Stomach (tissue), 8 donors: ENCODE measurements at regions not wholly inside any gene's neighbourhood (a gene's known extent, or its start where the extent isn't known, plus 50 kb on each side); places are given as distances from the start of the nearest gene placed in this dataset.
"Not testable (repeated sequence)": the region's sequence is repeated elsewhere in the genome, so short reads cannot be mapped to it uniquely, and the experiment has no call there.

ENCODE experiments used
- DNase-seq, 2 donors: peaks; one replicate each; pipeline versions ENCODE4 v3.0.0 to v3.0.0-alpha.2; 2013 to 2019
- H3K27ac ChIP-seq, 5 donors: fragments of 200-600 bp in 4 of 5; sonication (generic) in 4 of 5; one replicate each; pipeline ENCODE4 v1.5.1; 2013 to 2019; ENCODE audit warnings: mild to moderate bottlenecking in 1 of 5, moderate library complexity in 1 of 5
- H3K27me3 ChIP-seq, 3 donors: fragments of 200-600 bp; sonication (generic); one replicate each; pipeline ENCODE4 v1.5.1; 2017 to 2019; ENCODE audit warnings: mixed run types in 1 of 3
- H3K36me3 ChIP-seq, 4 donors: fragments of 200-600 bp; sonication (generic); 1 replicate in 3 of 4; 2 replicates in 1 of 4; pipeline ENCODE4 v1.5.1; 2016 to 2019
- H3K4me1 ChIP-seq, 4 donors: fragments of 200-600 bp; sonication (generic); one replicate each; pipeline ENCODE4 v1.5.1; 2016 to 2019
- H3K4me3 ChIP-seq, 4 donors: fragments of 200-600 bp; sonication (generic) in 3 of 4; one replicate each; pipeline ENCODE4 v1.5.1; 2016 to 2019; ENCODE audit warnings: mild to moderate bottlenecking in 1 of 4
- H3K9me3 ChIP-seq, 4 donors: fragments of 200-600 bp; sonication (generic); one replicate each; pipeline ENCODE4 v1.5.1; 2016 to 2019
- EP300 ChIP-seq: sonication (generic); formaldehyde crosslinking; IDR thresholded peaks from one replicate; pipeline ENCODE4 v1.6.1; 2017; ENCODE audit warnings: antibody characterized with exemption
- POLR2A ChIP-seq, 4 donors: fragments of 450-650 bp; IDR thresholded peaks; one replicate each; pipeline ENCODE4 v1.6.1; 2016; ENCODE audit warnings: antibody characterized with exemption in 4 of 4, control low read depth in 2 of 4, mild to moderate bottlenecking in 1 of 4, moderate library complexity in 1 of 4
- POLR2AphosphoS5 ChIP-seq, 3 donors: sonication (generic); formaldehyde crosslinking; IDR thresholded peaks; one replicate each; pipeline ENCODE4 v1.6.1; 2016; ENCODE audit warnings: antibody characterized with exemption in 3 of 3
- WGBS, 5 donors: extraction: QIAGEN DNeasy Blood & Tissue Kit in 3 of 5; methylation state at CpG; one replicate each; pipeline versions ENCODE4 v1.1.5 to v1.1.7; 2013 to 2018; 5-methylcytosine and 5-hydroxymethylcytosine counted together
- intact Hi-C: fragments of 100-400 bp; cut with DNase I; formaldehyde crosslinking; loops from one replicate; pipeline ENCODE4 v1.15.1; 2023; ENCODE audit warnings: low total_unique reads
- TF ChIP-seq, protein P1 (sequence below), 7 experiments: fragments of 450-650 bp in 4 of 7; fragments of 200-600 bp in 3 of 7; sonication (generic) in 3 of 7; IDR thresholded peaks; one replicate each; pipeline ENCODE4 v1.5.1; 2016 to 2019; ENCODE audit warnings: antibody characterized with exemption in 7 of 7, control low read depth in 2 of 7, mild to moderate bottlenecking in 1 of 7
- donor health status: healthy with polysubstance abuse.
- donor health status: Bipolar disorder and iron deficiency.
- donor health status: healthy.

DNA sequence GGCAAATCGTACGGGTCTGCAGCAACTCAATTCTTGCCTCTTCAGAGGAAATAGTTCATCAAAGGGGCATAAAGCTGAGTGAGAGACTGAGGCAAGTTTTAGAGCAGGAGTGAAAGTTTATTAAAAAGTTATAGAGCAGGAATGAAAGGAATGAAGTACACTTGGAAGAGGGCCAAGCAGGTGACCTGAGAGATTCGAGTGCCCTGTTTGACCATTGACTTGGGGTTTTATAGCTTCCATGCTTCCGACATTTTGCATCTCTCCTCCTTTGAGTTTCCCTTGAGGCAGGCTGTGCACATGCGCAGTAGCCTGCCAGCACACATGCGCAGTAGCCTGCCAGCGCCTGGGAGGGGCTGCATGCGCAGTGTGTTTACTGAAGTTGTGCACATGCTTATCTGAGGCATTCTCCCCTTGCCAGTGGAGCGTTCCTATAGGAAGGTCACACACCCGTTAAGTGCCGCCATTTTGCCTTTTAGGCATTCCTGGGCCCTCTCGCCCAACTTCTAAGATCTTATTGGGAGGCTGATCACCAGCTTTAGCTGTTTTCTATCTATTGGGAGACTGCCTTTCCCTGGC lies 265.5 kb upstream of the MGAT5 start:
- Histone ChIP-seq H3K4me3 (no peak overlapping the region), H3K36me3 (no peaks in the 10 kb centered on the region), H3K27me3 (peaks cover 0 to 3% (median 0%) of the 10 kb centered on the region in 3 donors), H3K4me1 (peaks cover 5 to 18% (median 11%) of the 10 kb centered on the region in 4 donors), H3K27ac (no peak overlapping the region), H3K9me3 (peaks cover 0 to 6% (median 0%) of the 10 kb centered on the region in 4 donors)
- WGBS, 5 donors = 86 to 92% (median 89%) methylated on average over 12 of the region's 12 CpGs
- TF ChIP-seq, protein P1, sequence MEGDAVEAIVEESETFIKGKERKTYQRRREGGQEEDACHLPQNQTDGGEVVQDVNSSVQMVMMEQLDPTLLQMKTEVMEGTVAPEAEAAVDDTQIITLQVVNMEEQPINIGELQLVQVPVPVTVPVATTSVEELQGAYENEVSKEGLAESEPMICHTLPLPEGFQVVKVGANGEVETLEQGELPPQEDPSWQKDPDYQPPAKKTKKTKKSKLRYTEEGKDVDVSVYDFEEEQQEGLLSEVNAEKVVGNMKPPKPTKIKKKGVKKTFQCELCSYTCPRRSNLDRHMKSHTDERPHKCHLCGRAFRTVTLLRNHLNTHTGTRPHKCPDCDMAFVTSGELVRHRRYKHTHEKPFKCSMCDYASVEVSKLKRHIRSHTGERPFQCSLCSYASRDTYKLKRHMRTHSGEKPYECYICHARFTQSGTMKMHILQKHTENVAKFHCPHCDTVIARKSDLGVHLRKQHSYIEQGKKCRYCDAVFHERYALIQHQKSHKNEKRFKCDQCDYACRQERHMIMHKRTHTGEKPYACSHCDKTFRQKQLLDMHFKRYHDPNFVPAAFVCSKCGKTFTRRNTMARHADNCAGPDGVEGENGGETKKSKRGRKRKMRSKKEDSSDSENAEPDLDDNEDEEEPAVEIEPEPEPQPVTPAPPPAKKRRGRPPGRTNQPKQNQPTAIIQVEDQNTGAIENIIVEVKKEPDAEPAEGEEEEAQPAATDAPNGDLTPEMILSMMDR (IDR thresholded peaks at IDR 0.05) = no peak
- TF ChIP-seq POLR2A (IDR thresholded peaks at IDR 0.05) (no peak), EP300 (no peak), POLR2AphosphoS5 (IDR thresholded peaks at IDR 0.05) (no peak)
- no peak for DNase-seq
- intact Hi-C loops = no loop called here

DNA sequence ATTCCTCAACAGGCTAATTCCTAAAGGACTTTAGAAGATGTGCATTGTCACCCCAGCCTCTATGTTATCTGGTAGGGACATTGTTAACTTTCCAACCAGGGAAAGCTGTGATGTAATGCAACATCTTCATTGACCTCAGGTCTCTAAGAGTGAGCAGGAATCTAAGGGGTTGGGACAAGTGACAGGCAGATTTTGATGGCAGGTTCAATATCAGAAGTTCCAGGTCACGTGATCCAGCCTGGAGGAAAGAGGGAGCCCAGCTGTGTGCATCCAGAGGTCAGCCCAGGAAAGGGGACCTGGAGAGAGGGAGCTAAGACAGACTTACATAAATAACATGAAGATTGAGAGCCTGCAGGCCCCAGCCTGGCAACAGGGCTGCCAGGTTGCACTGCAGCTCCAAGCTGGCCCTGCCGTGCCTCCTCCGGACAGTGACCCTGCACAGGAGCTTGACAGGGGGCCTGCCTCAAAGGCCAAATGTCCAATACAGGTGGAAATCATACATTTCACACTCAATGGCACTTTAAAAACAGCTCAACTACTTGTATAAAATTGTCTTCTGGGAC lies 262.2 kb upstream of the MGAT5 start:
- Histone ChIP-seq H3K4me3 (no peak overlapping the region), H3K9me3 (no peaks in the 10 kb centered on the region), H3K4me1 (peaks cover 6 to 20% (median 11%) of the 10 kb centered on the region in 4 donors), H3K27ac (no peak overlapping the region), H3K27me3 (peaks cover 0 to 3% (median 0%) of the 10 kb centered on the region in 3 donors), H3K36me3 (no peaks in the 10 kb centered on the region)
- WGBS, 5 donors = 78 to 92% (median 84%) methylated on average over 3 of the region's 3 CpGs
- DNase-seq = no peak
- TF ChIP-seq, protein P1 (IDR thresholded peaks at IDR 0.05) = no peak
- no peak for TF ChIP-seq EP300
- TF ChIP-seq POLR2A (IDR thresholded peaks at IDR 0.05) = no peak
- TF ChIP-seq POLR2AphosphoS5 (IDR thresholded peaks at IDR 0.05) = no peak
- intact Hi-C loops = no loop called here

DNA sequence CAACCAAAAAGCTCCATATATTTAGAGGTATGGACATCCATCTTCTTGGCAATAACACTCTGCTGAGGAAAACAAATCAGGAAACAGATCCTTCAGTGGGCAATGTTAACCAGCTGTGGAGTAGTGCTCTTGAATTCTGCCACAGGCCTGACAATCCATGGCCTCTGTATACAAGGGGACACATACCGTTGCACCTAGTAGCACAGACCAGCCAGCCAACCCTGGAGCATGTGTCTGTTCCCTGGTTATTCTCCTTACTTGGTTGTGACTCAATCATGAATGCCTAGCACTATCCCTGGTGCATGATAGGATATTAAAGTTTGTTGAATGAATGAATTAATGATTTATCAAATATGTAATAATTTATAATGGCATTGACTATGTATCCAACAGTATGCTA lies 261.4 kb upstream of the MGAT5 start:
- no peak for DNase-seq
- Histone ChIP-seq H3K36me3 (no peaks in the 10 kb centered on the region), H3K9me3 (no peaks in the 10 kb centered on the region), H3K4me1 (peaks cover 6 to 20% (median 11%) of the 10 kb centered on the region in 4 donors), H3K27ac (no peak overlapping the region), H3K4me3 (no peak overlapping the region), H3K27me3 (peaks cover 0 to 3% (median 0%) of the 10 kb centered on the region in 3 donors)
- 41 to 69% (median 58%) methylated on average over 1 of the region's 1 CpG for WGBS, 5 donors
- intact Hi-C loops = no loop called here
- TF ChIP-seq EP300 = no peak
- no peak for TF ChIP-seq POLR2A (IDR thresholded peaks at IDR 0.05)
- TF ChIP-seq POLR2AphosphoS5 (IDR thresholded peaks at IDR 0.05) = no peak
- TF ChIP-seq, protein P1 (IDR thresholded peaks at IDR 0.05) = no peak

DNA sequence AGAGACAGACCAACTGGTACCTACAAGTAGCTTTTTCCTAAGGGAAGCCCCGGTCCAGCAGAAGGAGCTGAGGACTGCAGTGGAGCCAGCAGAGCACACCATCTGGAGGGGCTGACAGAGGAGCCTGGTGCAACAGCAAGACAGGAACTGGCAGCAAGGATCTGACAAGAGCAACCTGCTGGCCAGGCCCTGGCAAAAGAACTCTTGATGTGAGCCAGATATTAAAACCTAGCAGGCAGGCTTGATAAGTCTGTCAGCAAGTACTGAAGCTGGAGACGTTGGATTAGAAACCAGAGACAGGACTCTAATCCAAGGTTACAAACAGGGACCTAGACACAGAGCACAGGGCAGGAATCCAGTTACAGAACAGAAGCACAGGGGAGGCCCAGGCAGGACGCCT lies 260.7 kb upstream of the MGAT5 start:
- intact Hi-C loops = no loop called here
- Histone ChIP-seq H3K4me3 (no peak overlapping the region), H3K36me3 (no peaks in the 10 kb centered on the region), H3K9me3 (no peaks in the 10 kb centered on the region), H3K4me1 (peaks cover 6 to 20% (median 11%) of the 10 kb centered on the region in 4 donors), H3K27me3 (peaks cover 0 to 3% (median 0%) of the 10 kb centered on the region in 3 donors), H3K27ac (peak overlapping the region in 1 of 5 donors; percentile 4)
- DNase-seq = peak; percentile 31 to 35
- TF ChIP-seq POLR2AphosphoS5 (IDR thresholded peaks at IDR 0.05) (no peak), POLR2A (IDR thresholded peaks at IDR 0.05) (no peak), EP300 (no peak)
- TF ChIP-seq, protein P1 (IDR thresholded peaks at IDR 0.05) = no peak
- WGBS, 5 donors = 15 to 35% (median 34%) methylated on average over 3 of the region's 3 CpGs

DNA sequence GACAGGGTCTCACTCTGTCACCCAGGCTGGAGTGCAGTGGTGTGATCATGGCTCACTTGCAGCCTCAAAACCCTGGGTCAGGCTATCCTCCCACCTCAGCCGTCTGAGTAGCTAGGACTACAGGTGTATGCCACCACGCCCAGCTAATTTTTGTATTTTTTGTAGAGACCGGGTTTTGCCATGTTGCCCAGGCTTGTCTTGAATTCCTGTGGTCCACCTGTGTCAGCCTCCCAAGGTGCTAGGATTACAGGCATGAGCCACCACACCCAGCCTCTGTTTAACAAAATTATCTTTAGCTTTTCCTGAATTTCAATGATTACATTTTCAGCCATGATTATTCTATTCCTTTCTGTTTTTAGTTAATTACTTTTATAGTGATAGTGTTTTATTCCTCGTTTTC lies 255.1 kb upstream of the MGAT5 start:
- H3K27me3 ChIP-seq, H3K4me1 ChIP-seq, intact Hi-C loops, H3K4me3 ChIP-seq, H3K27ac ChIP-seq, H3K36me3 ChIP-seq, DNase-seq, H3K9me3 ChIP-seq: not testable (repeated sequence)
- 70 to 78% (median 72%) methylated on average over 4 of the region's 4 CpGs for WGBS, 5 donors
